Astrocyte (in vitro differentiated cells and primary cell): ENCODE measurements at regions not wholly inside any gene's neighbourhood (a gene's known extent, or its start where the extent isn't known, plus 50 kb on each side); places are given as distances from the start of the nearest gene placed in this dataset.

Experiments
- EZH2 ChIP-seq: IDR thresholded peaks from 2 replicates; pipeline ENCODE4 v1.6.1; 2012; ENCODE audit warnings: mild to moderate bottlenecking, low read length, inconsistent platforms; ENCODE audit not compliant: insufficient read depth
- TF ChIP-seq, protein P1 (sequence below): IDR thresholded peaks from 2 replicates; pipeline ENCODE4 v1.5.1; 2011; ENCODE audit warnings: low read depth, mild to moderate bottlenecking, inconsistent platforms, low read length, moderate library complexity; ENCODE audit not compliant: insufficient read depth

- TF ChIP-seq, protein P1, sequence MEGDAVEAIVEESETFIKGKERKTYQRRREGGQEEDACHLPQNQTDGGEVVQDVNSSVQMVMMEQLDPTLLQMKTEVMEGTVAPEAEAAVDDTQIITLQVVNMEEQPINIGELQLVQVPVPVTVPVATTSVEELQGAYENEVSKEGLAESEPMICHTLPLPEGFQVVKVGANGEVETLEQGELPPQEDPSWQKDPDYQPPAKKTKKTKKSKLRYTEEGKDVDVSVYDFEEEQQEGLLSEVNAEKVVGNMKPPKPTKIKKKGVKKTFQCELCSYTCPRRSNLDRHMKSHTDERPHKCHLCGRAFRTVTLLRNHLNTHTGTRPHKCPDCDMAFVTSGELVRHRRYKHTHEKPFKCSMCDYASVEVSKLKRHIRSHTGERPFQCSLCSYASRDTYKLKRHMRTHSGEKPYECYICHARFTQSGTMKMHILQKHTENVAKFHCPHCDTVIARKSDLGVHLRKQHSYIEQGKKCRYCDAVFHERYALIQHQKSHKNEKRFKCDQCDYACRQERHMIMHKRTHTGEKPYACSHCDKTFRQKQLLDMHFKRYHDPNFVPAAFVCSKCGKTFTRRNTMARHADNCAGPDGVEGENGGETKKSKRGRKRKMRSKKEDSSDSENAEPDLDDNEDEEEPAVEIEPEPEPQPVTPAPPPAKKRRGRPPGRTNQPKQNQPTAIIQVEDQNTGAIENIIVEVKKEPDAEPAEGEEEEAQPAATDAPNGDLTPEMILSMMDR = no peak
- no peak for TF ChIP-seq EZH2
Observed at GRCh38 chrX:107566604-107567262, 61.6 kb upstream of the PRPS1 start.
